Smooth muscle cell (in vitro differentiated cells): ENCODE measurements at regions not wholly inside any gene's neighbourhood (a gene's known extent, or its start where the extent isn't known, plus 50 kb on each side); places are given as distances from the start of the nearest gene placed in this dataset.

ENCODE experiments used
- DNase-seq: peaks from one replicate; lab custom pipeline; 2025; ENCODE audit not compliant: unreplicated experiment; lab: John Stamatoyannopoulos, UW
- H2AFZ ChIP-seq: fragments of 200-600 bp; sonication (generic); 2 replicates; pipeline ENCODE4 v1.6.0; 2016; ENCODE audit warnings: antibody characterized with exemption, low read depth, mild to moderate bottlenecking
- H3F3A ChIP-seq: fragments of 200-600 bp; sonication (generic); 2 replicates; pipeline ENCODE4 v1.6.0; 2017; ENCODE audit warnings: antibody characterized with exemption, low read depth
- H3K27ac ChIP-seq: fragments of 200-600 bp; sonication (generic); 2 replicates; pipeline ENCODE4 v1.5.1; 2016; ENCODE audit warnings: low read depth, mild to moderate bottlenecking
- H3K27me3 ChIP-seq: fragments of 200-600 bp; sonication (generic); 2 replicates; pipeline ENCODE4 v1.6.1; 2016; ENCODE audit warnings: low read depth, mild to moderate bottlenecking
- H3K36me3 ChIP-seq: fragments of 200-600 bp; sonication (generic); 2 replicates; pipeline ENCODE4 v1.5.1; 2016; ENCODE audit warnings: low read depth
- H3K4me1 ChIP-seq: fragments of 200-600 bp; sonication (generic); 2 replicates; pipeline ENCODE4 v1.5.1; 2016; ENCODE audit warnings: low read depth
- H3K4me2 ChIP-seq: fragments of 200-600 bp; sonication (generic); 2 replicates; pipeline ENCODE4 v1.6.0; 2016; ENCODE audit warnings: mild to moderate bottlenecking
- H3K4me3 ChIP-seq: fragments of 200-600 bp; sonication (generic); 2 replicates; pipeline ENCODE4 v1.5.1; 2016; ENCODE audit warnings: mild to moderate bottlenecking
- H3K79me2 ChIP-seq: fragments of 200-600 bp; sonication (generic); 2 replicates; pipeline ENCODE4 v1.6.0; 2016; ENCODE audit warnings: low read depth, mild to moderate bottlenecking
- H3K9ac ChIP-seq: fragments of 200-600 bp; sonication (generic); 2 replicates; pipeline ENCODE4 v1.6.0; 2016; ENCODE audit warnings: low read depth
- H3K9me3 ChIP-seq: fragments of 200-600 bp; sonication (generic); replicated peaks from 2 replicates; pipeline ENCODE4 v1.5.1; 2016; ENCODE audit warnings: low read depth
- H4K20me1 ChIP-seq: fragments of 200-600 bp; sonication (generic); 2 replicates; pipeline ENCODE4 v1.6.0; 2016; ENCODE audit warnings: low read depth
- CTCF ChIP-seq: fragments of 200-600 bp; sonication (generic); IDR thresholded peaks from 2 replicates; pipeline ENCODE4 v1.5.1; 2017; ENCODE audit warnings: borderline replicate concordance, mild to moderate bottlenecking, antibody characterized with exemption; ENCODE audit not compliant: insufficient read depth, poor library complexity, severe bottlenecking
- WGBS: methylation state at CpG from one replicate; pipeline ENCODE4 v1.1.7; 2016; ENCODE audit warnings: low lambda C conversion rate; 5-methylcytosine and 5-hydroxymethylcytosine counted together

GRCh38 chr4:52410971-52411370 lies 248.1 kb downstream of the USP46 start:
- Histone ChIP-seq H2AFZ (no peak overlapping the region), H3K4me3 (no peak overlapping the region), H3K27me3 (no peaks in the 10 kb centered on the region), H3K4me1 (no peaks in the 10 kb centered on the region), H3K36me3 (no peaks in the 10 kb centered on the region), H3K79me2 (no peaks in the 10 kb centered on the region), H3K27ac (no peak overlapping the region), H3K9me3 (no peaks in the 10 kb centered on the region), H3F3A (no peaks in the 10 kb centered on the region), H4K20me1 (no peaks in the 10 kb centered on the region), H3K4me2 (no peak overlapping the region), H3K9ac (no peak overlapping the region)
- no peak for TF ChIP-seq CTCF
- no peak for DNase-seq
- WGBS: 92% methylated on average over 3 of the region's 3 CpGs

GRCh38 chr4:52420330-52420729 lies 238.8 kb downstream of the USP46 start:
- H3F3A ChIP-seq: no peaks in the 10 kb centered on the region
- no peaks in the 10 kb centered on the region for H3K36me3 ChIP-seq
- no peak overlapping the region for H3K4me2 ChIP-seq
- H3K27me3 ChIP-seq: no peaks in the 10 kb centered on the region
- H3K9me3 ChIP-seq: no peaks in the 10 kb centered on the region
- no peak for DNase-seq
- WGBS: 96% methylated on average over 5 of the region's 5 CpGs
- no peak overlapping the region for H3K9ac ChIP-seq
- no peak overlapping the region for H2AFZ ChIP-seq
- H3K4me3 ChIP-seq: no peak overlapping the region
- H3K27ac ChIP-seq: no peak overlapping the region
- H3K4me1 ChIP-seq: no peaks in the 10 kb centered on the region
- H4K20me1 ChIP-seq: no peaks in the 10 kb centered on the region
- H3K79me2 ChIP-seq: no peaks in the 10 kb centered on the region
- no peak for TF ChIP-seq CTCF

GRCh38 chr4:52421811-52422213 lies 237.3 kb downstream of the USP46 start:
- Histone ChIP-seq H3K36me3 (no peaks in the 10 kb centered on the region), H3K79me2 (no peaks in the 10 kb centered on the region), H3K27me3 (no peaks in the 10 kb centered on the region), H3K9ac (no peak overlapping the region), H2AFZ (no peak overlapping the region), H3K4me2 (no peak overlapping the region), H3K9me3 (no peaks in the 10 kb centered on the region), H3K4me3 (no peak overlapping the region), H3F3A (no peaks in the 10 kb centered on the region), H3K4me1 (no peaks in the 10 kb centered on the region), H3K27ac (no peak overlapping the region), H4K20me1 (no peaks in the 10 kb centered on the region)
- DNase-seq: no peak
- no peak for TF ChIP-seq CTCF

GRCh38 chr4:52423967-52424366 lies 235.1 kb downstream of the USP46 start:
- Histone ChIP-seq H3K4me1 (no peaks in the 10 kb centered on the region), H3F3A (no peaks in the 10 kb centered on the region), H3K27ac (peak overlapping the region; percentile 70), H3K79me2 (no peaks in the 10 kb centered on the region), H3K4me3 (no peak overlapping the region), H3K4me2 (peak overlapping the region; percentile 33), H4K20me1 (no peaks in the 10 kb centered on the region), H3K36me3 (no peaks in the 10 kb centered on the region), H3K9ac (no peak overlapping the region), H2AFZ (peak overlapping the region; percentile 71), H3K27me3 (no peaks in the 10 kb centered on the region), H3K9me3 (no peaks in the 10 kb centered on the region)
- TF ChIP-seq CTCF: no peak
- 46% methylated on average over 4 of the region's 4 CpGs for WGBS
- no peak for DNase-seq
